C4-2B (cell line): ENCODE measurements at regions not wholly inside any gene's neighbourhood (a gene's known extent, or its start where the extent isn't known, plus 50 kb on each side); places are given as distances from the start of the nearest gene placed in this dataset.

Source experiments
- CTCF ChIP-seq: fragments of 450-650 bp; conservative IDR thresholded peaks from 2 replicates; pipeline ENCODE4 v1.5.1; 2017; ENCODE audit warnings: mild to moderate bottlenecking
- ZFX ChIP-seq: fragments of 450-650 bp; IDR thresholded peaks from 2 replicates; pipeline ENCODE4 v1.6.1; 2017

- TF ChIP-seq CTCF (no peak), ZFX (no peak)
Measured at GRCh38 chr10:118810796-118811505, 56.2 kb upstream of the CACUL1 start.
